ENCODE measurements at regions not wholly inside any gene's neighbourhood (a gene's known extent, or its start where the extent isn't known, plus 50 kb on each side); places are given as distances from the start of the nearest gene placed in this dataset.

- no peak for DNase-seq (ENCODE audit: insufficient read length)
- no peak for FAIRE-seq
- TF ChIP-seq POLR2AphosphoS5 (IDR thresholded peaks at IDR 0.05; ENCODE audit: low read depth, low read length), result no peak
- TF ChIP-seq POLR2A (IDR thresholded peaks at IDR 0.05; ENCODE audit: low read depth, low read length), result no peak
- TF ChIP-seq TAF1 (IDR thresholded peaks at IDR 0.05; ENCODE audit: borderline replicate concordance, low read depth, low read length), result no peak
Measured at GRCh38 chr4:19368800-19369199, 882.9 kb upstream of the SLIT2 start.

GRCh38 chr4:19366916-19367315 lies 884.8 kb upstream of the SLIT2 start:
- no peak for FAIRE-seq
- TF ChIP-seq TAF1 (IDR thresholded peaks at IDR 0.05; ENCODE audit: borderline replicate concordance, low read depth, low read length) (no peak), POLR2A (IDR thresholded peaks at IDR 0.05; ENCODE audit: low read depth, low read length) (no peak), POLR2AphosphoS5 (IDR thresholded peaks at IDR 0.05; ENCODE audit: low read depth, low read length) (no peak)

GRCh38 chr4:19358015-19358414 lies 893.7 kb upstream of the SLIT2 start:
- no peak for TF ChIP-seq TAF1 (IDR thresholded peaks at IDR 0.05; ENCODE audit: borderline replicate concordance, low read depth, low read length)
- TF ChIP-seq POLR2AphosphoS5 (IDR thresholded peaks at IDR 0.05; ENCODE audit: low read depth, low read length), result no peak
- no peak for TF ChIP-seq POLR2A (IDR thresholded peaks at IDR 0.05; ENCODE audit: low read depth, low read length)
- FAIRE-seq (no peak), DNase-seq (ENCODE audit: insufficient read length) (no peak)

More at GRCh38 chr4:19366916-19367315, 884.8 kb upstream of the SLIT2 start:
- DNase-seq (ENCODE audit: insufficient read length), result no peak

GRCh38 chr4:19349416-19349815 lies 902.3 kb upstream of the SLIT2 start:
- DNase-seq (ENCODE audit: insufficient read length) (no peak), FAIRE-seq (no peak)
- TF ChIP-seq POLR2A (IDR thresholded peaks at IDR 0.05; ENCODE audit: low read depth, low read length) (no peak), TAF1 (IDR thresholded peaks at IDR 0.05; ENCODE audit: borderline replicate concordance, low read depth, low read length) (no peak), POLR2AphosphoS5 (IDR thresholded peaks at IDR 0.05; ENCODE audit: low read depth, low read length) (no peak)

- TF ChIP-seq POLR2AphosphoS5 (IDR thresholded peaks at IDR 0.05; ENCODE audit: low read depth, low read length) (no peak), TAF1 (IDR thresholded peaks at IDR 0.05; ENCODE audit: borderline replicate concordance, low read depth, low read length) (no peak), POLR2A (IDR thresholded peaks at IDR 0.05; ENCODE audit: low read depth, low read length) (no peak)
- DNase-seq (ENCODE audit: insufficient read length) (no peak), FAIRE-seq (no peak)
Measured at GRCh38 chr4:19348746-19349145, 903.0 kb upstream of the SLIT2 start.

GRCh38 chr4:19346636-19347035 lies 905.1 kb upstream of the SLIT2 start:
- TF ChIP-seq POLR2AphosphoS5 (IDR thresholded peaks at IDR 0.05; ENCODE audit: low read depth, low read length), result no peak
- no peak for TF ChIP-seq POLR2A (IDR thresholded peaks at IDR 0.05; ENCODE audit: low read depth, low read length)
- TF ChIP-seq TAF1 (IDR thresholded peaks at IDR 0.05; ENCODE audit: borderline replicate concordance, low read depth, low read length), result no peak
- no peak for DNase-seq (ENCODE audit: insufficient read length)
- no peak for FAIRE-seq

GRCh38 chr4:19329631-19330030 lies 922.1 kb upstream of the SLIT2 start:
- FAIRE-seq (no peak), DNase-seq (ENCODE audit: insufficient read length) (no peak)
- TF ChIP-seq POLR2A (IDR thresholded peaks at IDR 0.05; ENCODE audit: low read depth, low read length) (no peak), POLR2AphosphoS5 (IDR thresholded peaks at IDR 0.05; ENCODE audit: low read depth, low read length) (no peak), TAF1 (IDR thresholded peaks at IDR 0.05; ENCODE audit: borderline replicate concordance, low read depth, low read length) (no peak)

- DNase-seq (ENCODE audit: insufficient read length) (no peak), FAIRE-seq (no peak)
- no peak for TF ChIP-seq TAF1 (IDR thresholded peaks at IDR 0.05; ENCODE audit: borderline replicate concordance, low read depth, low read length)
- TF ChIP-seq POLR2AphosphoS5 (IDR thresholded peaks at IDR 0.05; ENCODE audit: low read depth, low read length), result no peak
- TF ChIP-seq POLR2A (IDR thresholded peaks at IDR 0.05; ENCODE audit: low read depth, low read length), result no peak
Measured at GRCh38 chr4:19329077-19329476, 922.6 kb upstream of the SLIT2 start.

- TF ChIP-seq POLR2A (IDR thresholded peaks at IDR 0.05; ENCODE audit: low read depth, low read length) (no peak), POLR2AphosphoS5 (IDR thresholded peaks at IDR 0.05; ENCODE audit: low read depth, low read length) (no peak), TAF1 (IDR thresholded peaks at IDR 0.05; ENCODE audit: borderline replicate concordance, low read depth, low read length) (no peak)
- FAIRE-seq (no peak), DNase-seq (ENCODE audit: insufficient read length) (no peak)
Measured at GRCh38 chr4:19327364-19327763, 924.3 kb upstream of the SLIT2 start.

- DNase-seq (ENCODE audit: insufficient read length), result no peak
- TF ChIP-seq TAF1 (IDR thresholded peaks at IDR 0.05; ENCODE audit: borderline replicate concordance, low read depth, low read length), result no peak
- TF ChIP-seq POLR2AphosphoS5 (IDR thresholded peaks at IDR 0.05; ENCODE audit: low read depth, low read length), result no peak
- no peak for TF ChIP-seq POLR2A (IDR thresholded peaks at IDR 0.05; ENCODE audit: low read depth, low read length)
- no peak for FAIRE-seq
Measured at GRCh38 chr4:19324184-19324583, 927.5 kb upstream of the SLIT2 start.

GRCh38 chr4:19319607-19320006 lies 932.1 kb upstream of the SLIT2 start:
- no peak for FAIRE-seq

GRCh38 chr4:19317377-19317776 lies 934.3 kb upstream of the SLIT2 start:
- no peak for DNase-seq (ENCODE audit: insufficient read length)
- FAIRE-seq, result no peak
- TF ChIP-seq POLR2AphosphoS5 (IDR thresholded peaks at IDR 0.05; ENCODE audit: low read depth, low read length) (no peak), POLR2A (IDR thresholded peaks at IDR 0.05; ENCODE audit: low read depth, low read length) (no peak), TAF1 (IDR thresholded peaks at IDR 0.05; ENCODE audit: borderline replicate concordance, low read depth, low read length) (no peak)

More at GRCh38 chr4:19319607-19320006, 932.1 kb upstream of the SLIT2 start:
- TF ChIP-seq TAF1 (IDR thresholded peaks at IDR 0.05; ENCODE audit: borderline replicate concordance, low read depth, low read length) (no peak), POLR2A (IDR thresholded peaks at IDR 0.05; ENCODE audit: low read depth, low read length) (no peak), POLR2AphosphoS5 (IDR thresholded peaks at IDR 0.05; ENCODE audit: low read depth, low read length) (no peak)
- no peak for DNase-seq (ENCODE audit: insufficient read length)

GRCh38 chr4:19314116-19314515 lies 937.6 kb upstream of the SLIT2 start:
- FAIRE-seq (no peak), DNase-seq (ENCODE audit: insufficient read length) (no peak)
- TF ChIP-seq TAF1 (IDR thresholded peaks at IDR 0.05; ENCODE audit: borderline replicate concordance, low read depth, low read length) (no peak), POLR2AphosphoS5 (IDR thresholded peaks at IDR 0.05; ENCODE audit: low read depth, low read length) (no peak), POLR2A (IDR thresholded peaks at IDR 0.05; ENCODE audit: low read depth, low read length) (no peak)
